Activated gamma-delta T cell treated with Interleukin-2 at 50 U/mL for 16 hours (primary cell): ENCODE measurements at regions not wholly inside any gene's neighbourhood (a gene's known extent, or its start where the extent isn't known, plus 50 kb on each side); places are given as distances from the start of the nearest gene placed in this dataset.
"Not testable (repeated sequence)": the region's sequence is repeated elsewhere in the genome, so short reads cannot be mapped to it uniquely, and the experiment has no call there.

Source experiments
- DNase-seq: peaks from one replicate; pipeline ENCODE4 v3.0.0-alpha.2; 2020

- no peak for DNase-seq
Measured at GRCh38 chr13:90883592-90883991, 463.9 kb upstream of the MIR17HG start.

- no peak for DNase-seq
Measured at GRCh38 chr13:90884066-90884465, 463.4 kb upstream of the MIR17HG start.

- no peak for DNase-seq
Measured at GRCh38 chr13:90889906-90890834, 457.3 kb upstream of the MIR17HG start.

GRCh38 chr13:90891329-90891728, 456.2 kb upstream of the MIR17HG start:
- no peak for DNase-seq

- DNase-seq = not testable (repeated sequence)
Measured at GRCh38 chr13:90893199-90893598, 454.3 kb upstream of the MIR17HG start.

GRCh38 chr13:90896002-90896401, 451.5 kb upstream of the MIR17HG start:
- DNase-seq = no peak

- DNase-seq = no peak
Measured at GRCh38 chr13:90898811-90899210, 448.7 kb upstream of the MIR17HG start.

- no peak for DNase-seq
Measured at GRCh38 chr13:90899416-90899815, 448.1 kb upstream of the MIR17HG start.

GRCh38 chr13:90902255-90902654, 445.2 kb upstream of the MIR17HG start:
- DNase-seq = no peak

- no peak for DNase-seq
Measured at GRCh38 chr13:90906554-90906953, 440.9 kb upstream of the MIR17HG start.

GRCh38 chr13:90908792-90909191, 438.7 kb upstream of the MIR17HG start:
- DNase-seq = no peak

GRCh38 chr13:90910018-90910639, 437.4 kb upstream of the MIR17HG start:
- no peak for DNase-seq

GRCh38 chr13:90912247-90912646, 435.2 kb upstream of the MIR17HG start:
- DNase-seq = no peak

- no peak for DNase-seq
Measured at GRCh38 chr13:90918536-90918935, 429.0 kb upstream of the MIR17HG start.

- no peak for DNase-seq
Measured at GRCh38 chr13:90919153-90919552, 428.3 kb upstream of the MIR17HG start.

GRCh38 chr13:90926459-90926858, 421.0 kb upstream of the MIR17HG start:
- no peak for DNase-seq

- no peak for DNase-seq
Measured at GRCh38 chr13:90928109-90928508, 419.4 kb upstream of the MIR17HG start.

- no peak for DNase-seq
Measured at GRCh38 chr13:90933097-90933826, 414.2 kb upstream of the MIR17HG start.

- DNase-seq = no peak
Measured at GRCh38 chr13:90934741-90935140, 412.7 kb upstream of the MIR17HG start.

- DNase-seq = no peak
Measured at GRCh38 chr13:90938848-90939247, 408.6 kb upstream of the MIR17HG start.

GRCh38 chr13:90943946-90944345, 403.5 kb upstream of the MIR17HG start:
- DNase-seq = no peak

GRCh38 chr13:90945146-90945545, 402.3 kb upstream of the MIR17HG start:
- DNase-seq = not testable (repeated sequence)

- not testable (repeated sequence) for DNase-seq
Measured at GRCh38 chr13:90946125-90946524, 401.4 kb upstream of the MIR17HG start.

- DNase-seq = no peak
Measured at GRCh38 chr13:90947976-90948375, 399.5 kb upstream of the MIR17HG start.
